Tibial artery (tissue), 4 donors: ENCODE measurements at regions not wholly inside any gene's neighbourhood (a gene's known extent, or its start where the extent isn't known, plus 50 kb on each side); places are given as distances from the start of the nearest gene placed in this dataset.

Source experiments
- DNase-seq, 2 donors: peaks; one replicate each; pipeline ENCODE4 v3.0.0-alpha.2; 2019
- H3K27ac ChIP-seq, 2 donors: fragments of 200-600 bp; sonication (generic) in 1 of 2; 1 replicate in 1 of 2; 2 replicates in 1 of 2; pipeline ENCODE4 v1.5.1; 2018 to 2019; ENCODE audit warnings: mild to moderate bottlenecking in 1 of 2
- H3K27me3 ChIP-seq, 2 donors: fragments of 200-600 bp; sonication (generic) in 1 of 2; one replicate each; pipeline versions ENCODE4 v1.5.1 to v1.6.0; 2016 to 2019
- H3K36me3 ChIP-seq, 3 donors: fragments of 200-600 bp; sonication (generic) in 2 of 3; one replicate each; pipeline ENCODE4 v1.5.1; 2016 to 2019; ENCODE audit warnings: mild to moderate bottlenecking in 2 of 3
- H3K4me1 ChIP-seq, 4 donors: fragments of 200-600 bp; sonication (generic) in 2 of 4; 1 replicate in 3 of 4; 2 replicates in 1 of 4; pipeline ENCODE4 v1.5.1; 2016 to 2019
- H3K4me3 ChIP-seq, 2 donors: fragments of 200-600 bp; sonication (generic) in 1 of 2; 1 replicate in 1 of 2; 2 replicates in 1 of 2; pipeline ENCODE4 v1.5.1; 2018 to 2019; ENCODE audit warnings: mild to moderate bottlenecking in 2 of 2
- H3K9me3 ChIP-seq, 3 donors: fragments of 200-600 bp; sonication (generic) in 1 of 3; one replicate each; pipeline ENCODE4 v1.5.1; 2016 to 2019
- CTCF ChIP-seq, 2 experiments: fragments of 200-600 bp in 1 of 2; fragments of 450-650 bp in 1 of 2; IDR thresholded peaks; one replicate each; pipeline ENCODE4 v1.5.1; 2017 to 2019; ENCODE audit warnings: antibody characterized with exemption in 2 of 2, mild to moderate bottlenecking in 1 of 2, moderate library complexity in 1 of 2
- intact Hi-C: fragments of 100-400 bp; cut with DNase I; formaldehyde crosslinking; loops from one replicate; pipeline ENCODE4 v1.15.0; 2023; ENCODE audit warnings: low total_unique reads

- no peak for TF ChIP-seq CTCF (IDR thresholded peaks at IDR 0.05)
- intact Hi-C loops, result no loop called here
- no peak for DNase-seq
These were observed 535.6 kb upstream of the GHITM start for GRCh38 chr10:83603708-83604107.

GRCh38 chr10:83605783-83606630 is 533.3 kb upstream of the GHITM start:
- no peaks in the 10 kb centered on the region for H3K36me3 ChIP-seq
- H3K4me1 ChIP-seq, result peaks cover 0 to 9% (median 0%) of the 10 kb centered on the region in 4 donors
- no peak overlapping the region for H3K27ac ChIP-seq
- DNase-seq, result no peak
- H3K27me3 ChIP-seq, result no peaks in the 10 kb centered on the region
- H3K9me3 ChIP-seq, result no peaks in the 10 kb centered on the region
- TF ChIP-seq CTCF (IDR thresholded peaks at IDR 0.05), result no peak
- intact Hi-C loops, result no loop called here
- no peak overlapping the region for H3K4me3 ChIP-seq

More at GRCh38 chr10:83603708-83604107, 535.6 kb upstream of the GHITM start:
- H3K27me3 ChIP-seq, result no peaks in the 10 kb centered on the region
- H3K27ac ChIP-seq, result no peak overlapping the region
- H3K36me3 ChIP-seq, result no peaks in the 10 kb centered on the region
- peaks cover 0 to 5% (median 0%) of the 10 kb centered on the region in 4 donors for H3K4me1 ChIP-seq
- H3K9me3 ChIP-seq, result no peaks in the 10 kb centered on the region
- no peak overlapping the region for H3K4me3 ChIP-seq

- no peaks in the 10 kb centered on the region for H3K36me3 ChIP-seq
- peaks cover 0 to 9% (median 0%) of the 10 kb centered on the region in 4 donors for H3K4me1 ChIP-seq
- no peak for TF ChIP-seq CTCF (IDR thresholded peaks at IDR 0.05)
- intact Hi-C loops, result no loop called here
- H3K27ac ChIP-seq, result no peak overlapping the region
- no peaks in the 10 kb centered on the region for H3K9me3 ChIP-seq
- H3K27me3 ChIP-seq, result no peaks in the 10 kb centered on the region
- no peak overlapping the region for H3K4me3 ChIP-seq
- no peak for DNase-seq
These were observed 531.2 kb upstream of the GHITM start for GRCh38 chr10:83607959-83608745.

- TF ChIP-seq CTCF (IDR thresholded peaks at IDR 0.05), result no peak
- H3K27ac ChIP-seq, result no peak overlapping the region
- H3K9me3 ChIP-seq, result no peaks in the 10 kb centered on the region
- no peaks in the 10 kb centered on the region for H3K27me3 ChIP-seq
- no peak overlapping the region for H3K4me3 ChIP-seq
- no peak for DNase-seq
- peaks cover 0 to 9% (median 0%) of the 10 kb centered on the region in 4 donors for H3K4me1 ChIP-seq
- no peaks in the 10 kb centered on the region for H3K36me3 ChIP-seq
- intact Hi-C loops, result no loop called here
These were observed 527.3 kb upstream of the GHITM start for GRCh38 chr10:83612050-83612449.

- Histone ChIP-seq H3K36me3 (no peaks in the 10 kb centered on the region), H3K4me3 (no peak overlapping the region), H3K27ac (no peak overlapping the region), H3K9me3 (no peaks in the 10 kb centered on the region), H3K27me3 (no peaks in the 10 kb centered on the region), H3K4me1 (peaks cover 0 to 9% (median 0%) of the 10 kb centered on the region in 4 donors)
- DNase-seq, result no peak
- intact Hi-C loops, result no loop called here
- TF ChIP-seq CTCF (IDR thresholded peaks at IDR 0.05), result no peak
These were observed 526.6 kb upstream of the GHITM start for GRCh38 chr10:83612746-83613145.
